ENCODE measurements at regions not wholly inside any gene's neighbourhood (a gene's known extent, or its start where the extent isn't known, plus 50 kb on each side); places are given as distances from the start of the nearest gene placed in this dataset.
A peak's percentile ranks its signal among the peaks of the same experiment; 100 is the strongest.
"Not testable (repeated sequence)": the region's sequence is repeated elsewhere in the genome, so short reads cannot be mapped to it uniquely, and the experiment has no call there.

GRCh38 chr2:153623020-153623419 is 144.5 kb upstream of the RPRM start:
- DNase-seq (ENCODE audit: low spot score), result no peak

DNA sequence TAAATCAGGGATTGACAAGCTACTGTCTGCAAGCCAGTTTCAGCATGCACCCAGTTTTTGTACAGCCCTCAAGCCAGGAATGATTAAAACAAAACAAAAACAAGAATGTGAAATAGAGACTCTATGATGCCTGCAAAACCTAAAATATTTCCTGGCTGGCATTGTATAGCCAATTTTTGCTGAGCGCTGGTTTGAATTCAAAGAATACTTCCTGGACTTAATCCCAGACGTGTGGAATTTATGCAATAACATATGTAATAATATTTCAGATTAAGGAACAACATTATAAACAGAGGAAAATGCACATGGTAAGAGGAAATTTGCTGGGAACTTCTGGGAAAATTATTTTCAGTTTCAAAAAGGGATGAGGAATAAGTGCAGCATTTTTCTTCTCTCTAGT is 148.1 kb upstream of the RPRM start:
- DNase-seq (ENCODE audit: low spot score), result no peak

DNA sequence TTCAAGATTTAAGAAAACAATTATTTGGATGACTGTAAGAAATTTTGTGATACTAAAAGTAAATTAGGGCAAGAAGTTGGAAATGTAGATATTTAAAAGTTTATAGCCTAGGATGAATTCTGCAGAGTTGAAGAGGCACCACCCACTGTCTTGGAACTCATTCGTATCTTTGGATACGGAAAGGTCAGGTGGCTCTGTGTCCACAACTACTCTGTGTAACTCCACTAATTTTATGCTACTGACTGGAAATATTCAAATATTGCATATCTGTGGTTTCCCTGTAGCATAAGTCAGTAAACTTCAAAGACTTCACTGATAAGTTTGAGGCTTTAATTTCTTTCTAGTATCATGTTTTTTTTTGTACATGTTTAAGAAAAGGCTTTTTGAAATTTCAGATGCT is 156.9 kb upstream of the RPRM start:
- DNase-seq (ENCODE audit: low spot score), result no peak

DNA sequence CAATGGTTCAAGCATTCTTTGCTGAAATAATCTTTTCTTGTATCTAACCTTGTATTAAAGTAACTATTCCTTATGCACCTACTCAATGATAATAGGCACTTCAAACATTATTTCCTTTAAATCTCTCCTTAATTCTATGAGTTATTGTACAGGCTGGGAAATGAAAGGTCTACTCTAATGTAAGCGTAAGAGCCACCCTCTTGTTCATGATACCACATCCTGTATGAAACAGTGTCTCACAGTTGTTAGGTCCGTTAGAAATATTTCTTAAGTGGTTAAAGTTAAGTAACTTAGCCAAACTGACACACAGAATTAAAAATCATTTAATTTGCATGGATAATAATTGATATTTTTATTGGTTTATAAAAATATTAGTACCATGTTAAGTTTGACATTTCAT is 162.5 kb upstream of the RPRM start:
- no peak for DNase-seq (ENCODE audit: low spot score)

DNA sequence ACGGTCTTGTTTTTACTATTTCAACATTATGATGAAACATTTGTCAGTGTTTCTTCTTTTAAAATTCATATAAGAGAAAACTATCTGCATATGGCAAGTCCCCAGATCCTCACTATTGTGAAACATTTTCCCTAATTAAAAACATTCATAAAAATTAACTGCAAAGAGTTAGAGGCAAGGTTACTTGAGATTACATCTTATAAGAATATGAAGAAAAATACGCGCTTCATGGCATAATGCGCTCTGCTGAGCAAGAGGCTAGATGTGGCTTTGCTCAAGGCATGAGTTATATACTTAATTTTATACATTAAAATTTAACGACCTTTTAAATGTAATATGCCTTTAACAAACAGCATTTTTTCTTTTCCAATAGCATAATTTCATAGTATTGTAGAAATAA is 166.4 kb upstream of the RPRM start:
- no peak for DNase-seq (ENCODE audit: low spot score)

- DNase-seq (ENCODE audit: low spot score), result no peak
Measured at GRCh38 chr2:153645599-153645998, 167.0 kb upstream of the RPRM start.

GRCh38 chr2:153657651-153658050 is 179.1 kb upstream of the RPRM start:
- no peak for DNase-seq (ENCODE audit: low spot score)

- DNase-seq (ENCODE audit: low spot score), result no peak
Measured at GRCh38 chr2:153661801-153662200, 183.2 kb upstream of the RPRM start.

GRCh38 chr2:153663371-153663770 is 184.8 kb upstream of the RPRM start:
- DNase-seq (ENCODE audit: low spot score), result no peak

DNA sequence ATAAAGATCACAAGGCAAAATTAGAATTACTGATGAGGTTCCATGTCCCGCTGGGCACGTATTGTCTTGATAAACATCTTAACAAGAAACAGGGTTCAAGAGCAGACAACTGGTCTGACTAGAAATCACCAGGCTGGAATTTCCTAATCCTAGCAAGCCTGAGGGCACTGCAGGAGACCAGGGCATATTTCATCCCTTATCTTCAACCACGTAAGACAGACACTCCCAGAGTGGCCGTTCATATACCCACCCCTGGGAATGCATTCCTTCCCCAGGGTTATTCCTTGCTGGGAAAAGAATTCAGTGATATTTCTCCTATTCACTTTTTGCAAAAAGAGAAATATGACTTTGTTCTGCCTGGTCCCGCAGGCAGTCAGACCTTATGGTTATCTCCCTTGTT is 185.4 kb upstream of the RPRM start:
- not testable (repeated sequence) for DNase-seq (ENCODE audit: low spot score)

- DNase-seq (ENCODE audit: low spot score), result no peak
Measured at GRCh38 chr2:153667475-153667874, 188.9 kb upstream of the RPRM start.

- no peak for DNase-seq (ENCODE audit: low spot score)
Measured at GRCh38 chr2:153668923-153669322, 190.4 kb upstream of the RPRM start.

GRCh38 chr2:153710128-153710527 is 161.6 kb upstream of the GALNT13 start:
- DNase-seq (ENCODE audit: low spot score), result no peak

GRCh38 chr2:153715218-153715850 is 156.4 kb upstream of the GALNT13 start:
- no peak for DNase-seq (ENCODE audit: low spot score)

DNA sequence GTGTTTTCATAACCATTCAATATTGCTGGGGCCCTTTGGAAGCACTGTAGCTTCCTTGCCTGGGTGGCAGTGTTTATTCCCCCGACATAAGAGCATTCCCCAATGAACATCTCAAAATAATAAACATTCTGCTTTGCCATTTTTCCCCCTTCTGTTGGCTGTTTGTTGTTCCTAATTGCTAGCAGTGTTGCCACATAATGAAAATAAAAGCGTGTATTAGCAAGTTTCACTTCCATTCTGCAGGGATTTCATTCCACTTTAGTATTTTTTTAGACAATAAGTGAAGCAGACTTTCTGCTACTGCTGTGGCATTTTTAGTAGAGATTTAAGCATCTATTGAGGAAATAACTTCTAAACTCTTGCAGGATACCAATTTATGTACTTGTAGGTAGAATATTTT is 154.7 kb upstream of the GALNT13 start:
- DNase-seq (ENCODE audit: low spot score), result no peak

- no peak for DNase-seq (ENCODE audit: low spot score)
Measured at GRCh38 chr2:153739394-153739793, 132.3 kb upstream of the GALNT13 start.

DNA sequence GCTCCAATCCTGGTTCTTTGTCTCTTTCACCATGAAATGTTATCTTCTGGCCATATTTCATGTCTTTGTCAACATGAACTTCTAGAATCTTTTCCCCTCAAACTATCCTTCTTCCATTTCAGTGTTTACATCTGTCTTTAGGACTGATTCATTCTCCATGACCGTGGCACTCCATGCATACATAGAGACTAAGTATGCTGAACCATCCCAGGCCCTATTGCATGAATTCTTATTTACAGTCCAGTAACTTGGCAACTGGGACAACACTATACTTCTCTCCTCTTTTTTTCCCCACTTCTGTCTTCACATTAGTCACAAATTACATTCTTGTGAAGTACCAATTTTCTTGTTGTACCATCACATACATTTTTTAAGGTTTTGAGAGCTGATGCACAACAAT is 109.8 kb upstream of the GALNT13 start:
- DNase-seq (ENCODE audit: low spot score), result no peak

DNA sequence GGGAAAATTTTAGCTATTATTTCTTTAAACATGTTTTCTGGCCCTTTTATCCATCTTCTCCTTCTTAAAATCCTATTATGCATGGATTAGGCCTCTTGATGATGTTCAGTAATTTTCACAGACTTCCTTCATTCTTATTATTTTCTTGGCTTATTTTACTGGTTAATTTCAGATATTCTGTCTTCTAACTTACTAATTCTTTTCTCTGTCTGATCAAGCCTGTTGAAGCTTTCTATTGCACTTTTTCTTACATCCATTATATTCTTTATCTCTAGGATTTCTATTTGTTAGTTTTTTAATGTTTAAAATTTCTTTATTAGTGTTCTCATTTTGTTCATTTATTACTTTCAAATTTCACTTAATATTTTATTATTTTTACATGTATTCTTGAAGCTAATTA is 105.3 kb upstream of the GALNT13 start:
- no peak for DNase-seq (ENCODE audit: low spot score)

DNA sequence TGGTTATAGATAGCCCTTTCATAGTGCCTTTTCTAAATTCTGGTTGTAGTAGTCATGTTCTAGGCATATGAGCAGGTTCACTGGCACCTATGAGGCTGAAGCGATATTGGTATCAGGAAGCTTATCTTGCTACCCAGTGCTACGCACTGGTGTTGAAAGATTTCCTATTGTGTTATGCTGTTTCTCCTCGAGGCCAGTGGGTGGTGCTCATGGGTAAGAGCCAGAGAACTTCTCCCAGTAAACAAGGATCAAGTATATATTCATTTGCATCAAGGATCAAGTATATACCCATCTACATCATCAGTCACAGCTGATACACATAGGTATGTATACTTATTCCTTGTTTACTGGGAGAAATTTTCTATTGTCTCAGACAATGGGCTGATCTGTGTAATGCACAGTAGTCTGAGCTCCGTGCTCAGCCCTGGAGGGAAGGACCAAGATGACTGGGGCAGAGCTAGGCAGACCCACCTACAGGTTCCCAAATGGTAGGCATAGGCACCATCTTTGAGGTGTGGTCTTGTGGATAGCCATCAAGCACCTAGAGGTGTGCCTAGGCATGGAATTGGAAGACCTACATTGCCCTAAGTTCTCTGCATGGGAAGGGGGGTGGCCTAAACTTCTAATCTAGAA is 101.2 kb upstream of the GALNT13 start:
- DNase-seq (ENCODE audit: low spot score), result peak; percentile 19

DNA sequence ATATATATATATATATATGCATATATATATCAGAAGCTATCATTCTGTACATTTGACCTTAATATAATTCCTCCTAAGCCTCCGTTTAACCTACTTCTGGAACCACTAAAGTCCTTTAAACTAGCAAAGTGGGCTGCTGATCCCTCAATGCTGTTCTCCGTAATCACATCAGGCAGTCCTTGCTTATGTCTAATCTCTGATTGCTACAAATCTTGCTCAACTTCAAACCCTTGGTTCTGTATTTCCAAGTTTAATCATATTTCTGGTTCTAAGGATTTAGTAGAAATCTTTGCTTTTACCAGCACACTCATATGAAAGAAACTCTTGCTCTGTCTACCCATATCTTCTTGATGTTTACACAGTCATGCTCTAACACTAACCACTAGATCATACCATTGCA is 91.5 kb upstream of the GALNT13 start:
- DNase-seq (ENCODE audit: low spot score), result no peak

DNA sequence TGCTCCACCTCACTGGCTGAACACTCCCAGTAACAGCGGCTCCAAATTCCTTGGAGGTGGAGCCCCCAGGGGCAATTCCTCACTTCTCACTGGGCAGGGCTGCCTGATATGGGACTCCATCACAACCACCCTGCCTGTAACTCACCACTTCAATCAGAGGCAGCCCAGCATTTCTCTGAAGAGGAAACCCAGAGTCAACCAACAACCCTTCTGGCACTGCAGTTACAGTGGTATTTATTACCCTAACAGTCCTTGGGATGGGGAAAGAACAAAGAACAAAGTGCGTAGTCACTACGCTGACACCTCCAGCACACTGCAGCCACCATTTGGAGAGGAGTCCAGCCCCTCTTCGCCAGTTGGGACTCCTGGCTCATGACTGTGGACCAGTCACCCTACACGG is 85.7 kb upstream of the GALNT13 start:
- peak; percentile 32 for DNase-seq (ENCODE audit: low spot score)

- DNase-seq (ENCODE audit: low spot score), result no peak
Measured at GRCh38 chr2:153787612-153788011, 84.1 kb upstream of the GALNT13 start.

- no peak for DNase-seq (ENCODE audit: low spot score)
Measured at GRCh38 chr2:153802671-153803070, 69.1 kb upstream of the GALNT13 start.

GRCh38 chr2:153808679-153809078 is 63.0 kb upstream of the GALNT13 start:
- no peak for DNase-seq (ENCODE audit: low spot score)

Data from HuH-7 (cell line).